ENCODE measurements at regions not wholly inside any gene's neighbourhood (a gene's known extent, or its start where the extent isn't known, plus 50 kb on each side); places are given as distances from the start of the nearest gene placed in this dataset.

GRCh38 chr12:93156086-93156716 lies 221.5 kb upstream of the NUDT4 start:
- TF ChIP-seq POLR2AphosphoS5 (IDR thresholded peaks at IDR 0.05), result no peak
- TF ChIP-seq POLR2A (IDR thresholded peaks at IDR 0.05), result no peak
- no peak for TF ChIP-seq CTCF (IDR thresholded peaks at IDR 0.05 in 8 of 11, conservative IDR thresholded peaks at IDR 0.05 in 3 of 11)
- H3K4me1 ChIP-seq, result no peaks in the 10 kb centered on the region
- H3K36me3 ChIP-seq, result no peaks in the 10 kb centered on the region
- no peak overlapping the region for H3K27ac ChIP-seq
- H3K4me3 ChIP-seq, result no peak overlapping the region
- DNase-seq, result no peak
- peaks cover 0 to 20% (median 14%) of the 10 kb centered on the region in 8 donors for H3K9me3 ChIP-seq
- H3K27me3 ChIP-seq (replicated peaks in 1 of 7), result peaks cover 0 to 8% (median 0%) of the 10 kb centered on the region in 7 donors
- intact Hi-C loops (cut with DNase I; ENCODE audit: low total_unique reads), result no loop called here
- WGBS, 5 donors, result 47 to 59% (median 54%) methylated on average over 7 of the region's 7 CpGs

GRCh38 chr12:93157279-93157678 lies 220.4 kb upstream of the NUDT4 start:
- WGBS, 5 donors, result 85 to 96% (median 94%) methylated on average over 1 of the region's 1 CpG
- intact Hi-C loops (cut with DNase I; ENCODE audit: low total_unique reads), result no loop called here
- H3K27ac ChIP-seq, result no peak overlapping the region

GRCh38 chr12:93158065-93158843 lies 219.5 kb upstream of the NUDT4 start:
- WGBS, 5 donors, result 94 to 99% (median 98%) methylated on average over 4 of the region's 4 CpGs
- Histone ChIP-seq H3K27me3 (replicated peaks in 1 of 7) (peaks cover 0 to 8% (median 0%) of the 10 kb centered on the region in 7 donors), H3K27ac (no peak overlapping the region), H3K4me3 (no peak overlapping the region), H3K4me1 (peaks cover 0 to 3% (median 0%) of the 10 kb centered on the region in 6 donors), H3K36me3 (no peaks in the 10 kb centered on the region), H3K9me3 (peaks cover 0 to 20% (median 14%) of the 10 kb centered on the region in 8 donors)
- no peak for TF ChIP-seq POLR2A (IDR thresholded peaks at IDR 0.05)
- no peak for TF ChIP-seq CTCF (IDR thresholded peaks at IDR 0.05 in 8 of 11, conservative IDR thresholded peaks at IDR 0.05 in 3 of 11)
- no peak for TF ChIP-seq POLR2AphosphoS5 (IDR thresholded peaks at IDR 0.05)
- intact Hi-C loops (cut with DNase I; ENCODE audit: low total_unique reads), result no loop called here
- no peak for DNase-seq

More at GRCh38 chr12:93157279-93157678, 220.4 kb upstream of the NUDT4 start:
- H3K4me1 ChIP-seq, result no peaks in the 10 kb centered on the region
- no peaks in the 10 kb centered on the region for H3K36me3 ChIP-seq
- H3K4me3 ChIP-seq, result no peak overlapping the region
- no peak for DNase-seq
- H3K9me3 ChIP-seq, result peaks cover 0 to 20% (median 14%) of the 10 kb centered on the region in 8 donors
- peaks cover 0 to 8% (median 0%) of the 10 kb centered on the region in 7 donors for H3K27me3 ChIP-seq (replicated peaks in 1 of 7)
- no peak for TF ChIP-seq POLR2A (IDR thresholded peaks at IDR 0.05)
- TF ChIP-seq POLR2AphosphoS5 (IDR thresholded peaks at IDR 0.05), result no peak
- no peak for TF ChIP-seq CTCF (IDR thresholded peaks at IDR 0.05 in 8 of 11, conservative IDR thresholded peaks at IDR 0.05 in 3 of 11)

All from spleen (tissue), 11 donors.